Ovary (tissue), 7 donors: ENCODE measurements at regions not wholly inside any gene's neighbourhood (a gene's known extent, or its start where the extent isn't known, plus 50 kb on each side); places are given as distances from the start of the nearest gene placed in this dataset.

Experiments
- DNase-seq, 5 donors: peaks; one replicate each; pipeline ENCODE4 v3.0.0-alpha.2; 2019 to 2020
- H3K27ac ChIP-seq, 2 donors: fragments of 200-600 bp; one replicate each; pipeline versions ENCODE4 v1.5.1 to v1.8.0; 2019 to 2022
- H3K27me3 ChIP-seq: fragments of 200-600 bp; one replicate; pipeline ENCODE4 v1.8.0; 2022
- H3K36me3 ChIP-seq: fragments of 200-600 bp; sonication (generic); one replicate; pipeline ENCODE4 v1.5.1; 2019
- H3K4me1 ChIP-seq: one replicate; pipeline ENCODE4 v1.8.1; 2013; ENCODE audit warnings: mild to moderate bottlenecking, moderate library complexity; ENCODE audit not compliant: insufficient read depth
- H3K4me3 ChIP-seq: fragments of 200-600 bp; sonication (generic); one replicate; pipeline ENCODE4 v1.5.1; 2017
- H3K9me3 ChIP-seq, 2 donors: fragments of 200-600 bp in 1 of 2; sonication (generic) in 1 of 2; one replicate each; pipeline versions ENCODE4 v1.5.1 to v1.8.1; 2013 to 2019; ENCODE audit warnings: mild to moderate bottlenecking in 1 of 2, moderate library complexity in 1 of 2
- CTCF ChIP-seq, 3 donors: fragments of 450-650 bp in 2 of 3; fragments of 200-600 bp in 1 of 3; IDR thresholded peaks; one replicate each; pipeline versions ENCODE4 v1.5.1 to v1.8.0; 2016 to 2022; ENCODE audit warnings: antibody characterized with exemption in 3 of 3, mild to moderate bottlenecking in 1 of 3
- EP300 ChIP-seq: sonication (generic); formaldehyde crosslinking; IDR thresholded peaks from one replicate; pipeline ENCODE4 v1.6.1; 2017; ENCODE audit warnings: antibody characterized with exemption
- POLR2A ChIP-seq: fragments of 450-650 bp; IDR thresholded peaks from one replicate; pipeline ENCODE4 v1.6.1; 2017; ENCODE audit warnings: antibody characterized with exemption, mild to moderate bottlenecking, moderate library complexity
- WGBS, 3 donors: extraction: QIAGEN DNeasy Blood & Tissue Kit in 1 of 3; methylation state at CpG; one replicate each; pipeline versions ENCODE4 v1.1.5 to v1.1.7; 2013 to 2017; 5-methylcytosine and 5-hydroxymethylcytosine counted together
- intact Hi-C, 4 donors: fragments of 100-400 bp; cut with DNase I; formaldehyde crosslinking; loops; one replicate each; pipeline versions ENCODE4 v1.11.0 to v1.15.1; 2022 to 2023
- donor health status: DM: no; HTN: no; CAD: no; lungs with moderate emphysema.
- donor health status: DM: no; HTN: no; CAD: no.
- donor health status: Bipolar disorder and iron deficiency.
- donor health status: DM: no; HTN: no; CAD: no.
- donor health status: DM: yes; HTN: yes; CAD: no.

GRCh38 chr17:14803826-14804225 lies 461.3 kb downstream of the PMP22 start:
- intact Hi-C loops: no loop called here
- no peak overlapping the region for H3K27ac ChIP-seq
- TF ChIP-seq EP300 (no peak), CTCF (IDR thresholded peaks at IDR 0.05) (no peak), POLR2A (no peak)
- no peak for DNase-seq
- H3K4me1 ChIP-seq: no peaks in the 10 kb centered on the region
- no peaks in the 10 kb centered on the region for H3K36me3 ChIP-seq
- H3K4me3 ChIP-seq: no peak overlapping the region
- no peaks in the 10 kb centered on the region for H3K9me3 ChIP-seq
- no peaks in the 10 kb centered on the region for H3K27me3 ChIP-seq
- 20 to 29% (median 29%) methylated on average over 3 of the region's 3 CpGs for WGBS, 3 donors

GRCh38 chr17:14797801-14798200 lies 467.3 kb downstream of the PMP22 start:
- no peak overlapping the region for H3K27ac ChIP-seq
- H3K36me3 ChIP-seq: no peaks in the 10 kb centered on the region

GRCh38 chr17:14797021-14797420 lies 468.1 kb downstream of the PMP22 start:
- no peaks in the 10 kb centered on the region for H3K4me1 ChIP-seq
- no peak overlapping the region for H3K27ac ChIP-seq
- 78 to 85% (median 85%) methylated on average over 4 of the region's 4 CpGs for WGBS, 3 donors
- H3K4me3 ChIP-seq: no peak overlapping the region
- TF ChIP-seq CTCF (IDR thresholded peaks at IDR 0.05) (no peak), POLR2A (no peak), EP300 (no peak)
- DNase-seq: no peak
- no peaks in the 10 kb centered on the region for H3K36me3 ChIP-seq
- H3K9me3 ChIP-seq: no peaks in the 10 kb centered on the region
- no peaks in the 10 kb centered on the region for H3K27me3 ChIP-seq
- intact Hi-C loops: no loop called here

More at GRCh38 chr17:14797801-14798200, 467.3 kb downstream of the PMP22 start:
- no peak for DNase-seq
- no peaks in the 10 kb centered on the region for H3K9me3 ChIP-seq
- no peaks in the 10 kb centered on the region for H3K4me1 ChIP-seq
- intact Hi-C loops: no loop called here
- H3K4me3 ChIP-seq: no peak overlapping the region
- WGBS, 3 donors: 60 to 68% (median 61%) methylated on average over 6 of the region's 6 CpGs
- TF ChIP-seq POLR2A (no peak), CTCF (IDR thresholded peaks at IDR 0.05) (no peak), EP300 (no peak)
- H3K27me3 ChIP-seq: no peaks in the 10 kb centered on the region

- intact Hi-C loops: no loop called here
- no peaks in the 10 kb centered on the region for H3K27me3 ChIP-seq
- WGBS, 3 donors: 81 to 89% (median 82%) methylated on average over 1 of the region's 1 CpG
- no peaks in the 10 kb centered on the region for H3K36me3 ChIP-seq
- H3K27ac ChIP-seq: no peak overlapping the region
- H3K4me3 ChIP-seq: no peak overlapping the region
- TF ChIP-seq EP300 (no peak), POLR2A (no peak), CTCF (IDR thresholded peaks at IDR 0.05) (no peak)
- no peaks in the 10 kb centered on the region for H3K9me3 ChIP-seq
- DNase-seq: no peak
- no peaks in the 10 kb centered on the region for H3K4me1 ChIP-seq
Measured at GRCh38 chr17:14794961-14795360, 470.2 kb downstream of the PMP22 start.

GRCh38 chr17:14793237-14793636 lies 471.9 kb downstream of the PMP22 start:
- TF ChIP-seq CTCF (IDR thresholded peaks at IDR 0.05) (no peak), EP300 (no peak)
- no peaks in the 10 kb centered on the region for H3K36me3 ChIP-seq
- intact Hi-C loops: no loop called here

More at GRCh38 chr17:14793237-14793636, 471.9 kb downstream of the PMP22 start:
- Histone ChIP-seq H3K27ac (no peak overlapping the region), H3K9me3 (no peaks in the 10 kb centered on the region), H3K4me1 (no peaks in the 10 kb centered on the region), H3K4me3 (no peak overlapping the region), H3K27me3 (no peaks in the 10 kb centered on the region)
- no peak for DNase-seq
- WGBS, 3 donors: 65 to 79% (median 76%) methylated on average over 3 of the region's 3 CpGs
